Activated naive CD8-positive, alpha-beta T cell treated with anti-CD3 and anti-CD28 coated beads, Interleukin-2, amount 50 U/mL, for 24 hours (primary cell): ENCODE measurements at regions not wholly inside any gene's neighbourhood (a gene's known extent, or its start where the extent isn't known, plus 50 kb on each side); places are given as distances from the start of the nearest gene placed in this dataset.

Experiments
- ATAC-seq: fragments of 150-1000 bp; cut with Tn5 transposase; one replicate; pipeline ENCODE4 v1.10.0; 2021
- DNase-seq: peaks from one replicate; pipeline ENCODE4 v3.0.0; 2021
- H3K27ac Mint-ChIP-seq: one replicate; pipeline ENCODE4 v1.8.0; 2021; ENCODE audit warnings: mild to moderate bottlenecking, mixed read lengths
- H3K27me3 Mint-ChIP-seq: one replicate; pipeline ENCODE4 v1.8.0; 2021; ENCODE audit warnings: mixed read lengths
- H3K36me3 Mint-ChIP-seq: one replicate; pipeline ENCODE4 v1.8.0; 2021; ENCODE audit warnings: low read depth, mixed read lengths
- H3K4me1 Mint-ChIP-seq: one replicate; pipeline ENCODE4 v1.8.0; 2021; ENCODE audit warnings: mixed read lengths
- H3K4me3 Mint-ChIP-seq: one replicate; pipeline ENCODE4 v1.8.0; 2021; ENCODE audit warnings: mild to moderate bottlenecking, moderate library complexity, mixed read lengths
- H3K9me3 Mint-ChIP-seq: one replicate; pipeline ENCODE4 v1.8.0; 2021; ENCODE audit warnings: mixed read lengths

DNA sequence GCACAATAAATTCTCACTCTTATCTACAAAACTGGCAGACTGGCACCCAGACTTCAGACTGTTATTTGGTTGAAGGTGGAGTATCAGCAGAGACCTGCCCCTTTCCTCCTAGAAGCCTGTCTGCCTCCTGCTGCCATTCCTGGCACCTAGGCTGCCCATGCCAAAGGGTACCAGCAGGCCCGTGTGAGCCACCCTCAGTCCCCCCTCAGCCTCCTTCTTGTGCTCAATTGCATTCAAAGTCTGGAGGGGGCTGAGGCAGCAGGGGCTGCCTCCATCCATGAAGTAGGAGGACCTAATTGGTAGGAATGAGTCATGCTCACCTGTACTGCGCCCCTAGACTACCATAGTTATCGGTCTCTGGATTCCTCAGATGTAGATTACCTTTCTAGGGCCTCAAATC lies 440.9 kb upstream of the GRM3 start:
- no peak overlapping the region for H3K4me3 Mint-ChIP-seq

GRCh38 chr7:86201767-86202166 lies 441.9 kb upstream of the GRM3 start:
- Mint-ChIP-seq H3K4me1 (no peaks in the 10 kb centered on the region), H3K9me3 (no peaks in the 10 kb centered on the region), H3K4me3 (no peak overlapping the region), H3K27ac (no peak overlapping the region), H3K27me3 (no peaks in the 10 kb centered on the region), H3K36me3 (no peaks in the 10 kb centered on the region)
- ATAC-seq (no peak), DNase-seq (no peak)

More for the DNA sequence above, 440.9 kb upstream of the GRM3 start:
- H3K27ac Mint-ChIP-seq = no peak overlapping the region
- H3K9me3 Mint-ChIP-seq = no peaks in the 10 kb centered on the region
- no peaks in the 10 kb centered on the region for H3K4me1 Mint-ChIP-seq
- DNase-seq = no peak
- H3K36me3 Mint-ChIP-seq = no peaks in the 10 kb centered on the region
- H3K27me3 Mint-ChIP-seq = no peaks in the 10 kb centered on the region
- no peak for ATAC-seq

- no peak overlapping the region for H3K27ac Mint-ChIP-seq
- no peaks in the 10 kb centered on the region for H3K27me3 Mint-ChIP-seq
- no peaks in the 10 kb centered on the region for H3K4me1 Mint-ChIP-seq
- H3K4me3 Mint-ChIP-seq = no peak overlapping the region
- no peaks in the 10 kb centered on the region for H3K36me3 Mint-ChIP-seq
- no peaks in the 10 kb centered on the region for H3K9me3 Mint-ChIP-seq
- ATAC-seq (no peak), DNase-seq (no peak)
Measured at GRCh38 chr7:86199881-86200614, 443.7 kb upstream of the GRM3 start.

DNA sequence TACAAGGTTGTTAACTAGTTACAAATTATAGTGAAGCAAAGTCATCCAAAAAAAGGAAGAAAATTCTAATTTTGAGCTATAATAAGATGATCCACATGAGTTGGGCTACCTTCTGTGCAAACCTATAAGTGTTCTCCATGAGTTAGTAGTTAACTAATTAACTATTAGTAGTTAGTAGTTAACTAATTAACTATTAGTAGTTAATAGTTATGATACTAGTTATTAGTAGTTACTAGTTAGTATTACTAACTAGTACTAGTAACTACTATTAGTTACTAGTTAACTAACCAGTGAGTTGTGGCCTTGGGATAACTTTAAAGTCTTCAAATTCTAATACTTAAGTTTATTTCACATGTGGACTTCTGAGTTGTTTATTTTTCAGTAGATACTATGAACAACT lies 453.4 kb upstream of the GRM3 start:
- Mint-ChIP-seq H3K9me3 (peaks cover 6% of the 10 kb centered on the region), H3K27ac (no peak overlapping the region), H3K4me1 (no peaks in the 10 kb centered on the region), H3K27me3 (no peaks in the 10 kb centered on the region), H3K4me3 (no peak overlapping the region), H3K36me3 (no peaks in the 10 kb centered on the region)
- ATAC-seq = no peak
- DNase-seq = no peak

DNA sequence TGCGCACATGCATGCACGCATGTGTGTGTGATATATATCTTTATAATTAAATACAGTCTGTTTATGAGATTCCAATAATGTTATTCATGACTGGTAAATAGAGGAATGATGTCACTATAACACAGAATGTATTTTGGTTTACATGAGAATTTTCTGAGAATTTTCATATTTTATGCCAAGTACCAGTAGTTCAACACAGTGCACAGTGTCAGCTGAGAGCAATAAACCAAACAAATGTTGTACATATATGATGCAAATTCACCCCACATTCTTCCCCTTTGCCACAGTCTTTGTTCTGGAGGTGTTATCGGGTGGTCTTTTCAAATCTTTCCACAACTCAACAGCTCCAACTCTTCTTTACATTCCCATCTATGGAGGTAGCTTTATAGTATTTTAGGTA lies 462.2 kb upstream of the GRM3 start:
- DNase-seq (no peak), ATAC-seq (no peak)
- H3K27me3 Mint-ChIP-seq = no peaks in the 10 kb centered on the region
- H3K27ac Mint-ChIP-seq = no peak overlapping the region
- no peak overlapping the region for H3K4me3 Mint-ChIP-seq
- H3K9me3 Mint-ChIP-seq = peaks cover 4% of the 10 kb centered on the region
- no peaks in the 10 kb centered on the region for H3K4me1 Mint-ChIP-seq
- H3K36me3 Mint-ChIP-seq = no peaks in the 10 kb centered on the region

DNA sequence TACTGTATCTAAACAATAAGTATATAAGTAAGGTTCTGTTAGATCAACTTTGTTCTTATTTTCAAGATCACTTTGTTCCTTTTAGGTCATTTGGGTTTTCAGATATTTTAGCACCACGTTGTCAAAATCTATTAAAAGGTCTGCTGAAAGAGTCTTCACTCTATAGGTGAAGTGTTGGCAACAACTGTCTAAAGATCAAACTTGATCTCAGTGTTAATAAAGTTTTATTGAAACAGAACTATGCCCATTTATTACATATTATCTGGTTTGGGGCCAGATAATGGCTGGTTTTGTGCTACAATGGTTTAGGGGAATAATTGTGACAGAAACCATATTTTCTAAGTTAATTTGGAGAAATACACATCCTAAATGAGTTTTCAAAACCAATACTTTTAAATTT lies 478.9 kb upstream of the GRM3 start:
- Mint-ChIP-seq H3K9me3 (peaks cover 9% of the 10 kb centered on the region), H3K27me3 (no peaks in the 10 kb centered on the region), H3K27ac (no peak overlapping the region), H3K4me3 (no peak overlapping the region), H3K4me1 (no peaks in the 10 kb centered on the region), H3K36me3 (no peaks in the 10 kb centered on the region)
- DNase-seq (no peak), ATAC-seq (no peak)

- no peak for ATAC-seq
- Mint-ChIP-seq H3K36me3 (no peaks in the 10 kb centered on the region), H3K9me3 (peaks cover 11% of the 10 kb centered on the region), H3K4me1 (no peaks in the 10 kb centered on the region), H3K27ac (no peak overlapping the region), H3K4me3 (no peak overlapping the region), H3K27me3 (no peaks in the 10 kb centered on the region)
- no peak for DNase-seq
Measured at GRCh38 chr7:86158111-86158510, 485.6 kb upstream of the GRM3 start.

DNA sequence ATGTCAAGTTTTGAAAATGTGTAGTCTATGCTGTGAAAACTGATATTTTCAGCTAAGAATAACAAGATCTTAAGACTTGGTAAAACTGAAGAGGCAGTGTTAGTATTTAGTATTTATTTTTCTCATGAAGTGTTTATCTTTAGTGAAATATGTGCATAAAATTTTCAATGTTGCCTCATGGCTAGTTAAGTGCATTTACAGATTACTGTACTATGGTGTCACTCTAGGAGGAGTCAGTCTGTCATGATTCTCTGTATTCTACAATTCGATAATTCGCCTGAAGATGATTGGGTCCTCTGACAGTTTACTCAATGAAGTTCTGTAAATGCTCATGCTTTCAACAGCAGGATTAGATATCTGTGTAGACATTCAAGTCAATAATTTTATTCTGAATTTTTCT lies 488.1 kb upstream of the GRM3 start:
- H3K4me1 Mint-ChIP-seq = no peaks in the 10 kb centered on the region
- no peak for ATAC-seq
- no peak overlapping the region for H3K27ac Mint-ChIP-seq
- H3K36me3 Mint-ChIP-seq = no peaks in the 10 kb centered on the region
- peaks cover 5% of the 10 kb centered on the region for H3K9me3 Mint-ChIP-seq
- H3K4me3 Mint-ChIP-seq = no peak overlapping the region
- H3K27me3 Mint-ChIP-seq = no peaks in the 10 kb centered on the region
- no peak for DNase-seq

- Mint-ChIP-seq H3K27ac (no peak overlapping the region), H3K36me3 (no peaks in the 10 kb centered on the region), H3K9me3 (no peaks in the 10 kb centered on the region), H3K4me3 (no peak overlapping the region), H3K4me1 (no peaks in the 10 kb centered on the region), H3K27me3 (no peaks in the 10 kb centered on the region)
- no peak for ATAC-seq
- no peak for DNase-seq
Measured at GRCh38 chr7:86152926-86153325, 490.8 kb upstream of the GRM3 start.

DNA sequence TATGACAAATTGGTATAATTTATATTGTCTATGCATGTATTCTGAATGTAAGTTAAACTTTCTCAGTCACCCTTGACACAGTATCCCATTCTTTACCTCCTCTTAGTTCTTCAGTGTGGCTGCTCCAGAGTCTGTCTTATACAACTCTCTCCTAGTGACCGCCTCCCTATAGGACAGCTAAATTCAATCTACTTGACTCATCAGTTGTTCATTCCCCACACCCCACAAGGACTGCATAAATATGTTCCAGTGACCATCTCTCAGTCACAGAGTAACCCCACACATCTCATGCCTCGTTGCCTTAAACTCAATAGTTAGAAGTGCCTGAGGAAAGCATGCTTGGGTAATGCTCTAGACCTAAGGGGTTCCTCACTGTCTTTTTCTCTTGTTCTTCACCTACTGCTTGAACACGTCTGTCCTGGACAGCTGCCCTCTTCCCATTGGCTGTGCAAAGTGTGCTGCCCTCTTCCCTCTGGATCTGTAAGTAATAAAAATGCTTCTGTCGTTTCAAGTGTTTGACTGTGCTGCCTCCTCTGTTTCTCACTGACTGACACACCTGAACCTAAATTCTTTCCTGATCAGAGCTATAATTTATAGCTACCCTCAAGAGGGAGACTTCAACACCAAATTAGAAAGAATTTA lies 494.6 kb upstream of the GRM3 start:
- no peaks in the 10 kb centered on the region for H3K36me3 Mint-ChIP-seq
- no peak for ATAC-seq

DNA sequence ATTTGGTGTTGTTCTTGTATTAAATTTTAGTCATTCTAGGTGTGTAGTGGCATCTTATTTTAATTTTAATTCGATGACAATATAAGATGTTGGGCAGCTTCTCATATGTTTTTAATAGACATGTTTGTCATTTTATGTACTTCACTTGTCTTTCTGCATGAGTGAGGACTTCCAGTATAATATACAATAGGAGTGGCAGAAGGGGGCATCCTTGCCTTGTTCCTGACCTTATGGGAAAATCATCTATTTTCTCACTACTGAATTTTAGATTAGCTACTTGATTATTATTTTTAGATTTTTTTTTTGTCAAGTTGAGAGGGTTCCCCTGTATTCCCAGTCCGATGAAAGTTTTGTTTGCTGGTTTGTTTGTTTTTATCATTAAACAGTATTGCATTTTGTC lies 495.2 kb upstream of the GRM3 start:
- Mint-ChIP-seq H3K27me3 (no peaks in the 10 kb centered on the region), H3K4me1 (no peaks in the 10 kb centered on the region), H3K27ac (no peak overlapping the region), H3K9me3 (peaks cover 11% of the 10 kb centered on the region), H3K4me3 (no peak overlapping the region), H3K36me3 (no peaks in the 10 kb centered on the region)
- ATAC-seq = no peak
- no peak for DNase-seq

More for the DNA sequence above, 494.6 kb upstream of the GRM3 start:
- peaks cover 11% of the 10 kb centered on the region for H3K9me3 Mint-ChIP-seq
- no peaks in the 10 kb centered on the region for H3K27me3 Mint-ChIP-seq
- no peak overlapping the region for H3K4me3 Mint-ChIP-seq
- no peak overlapping the region for H3K27ac Mint-ChIP-seq
- DNase-seq = no peak
- H3K4me1 Mint-ChIP-seq = no peaks in the 10 kb centered on the region

DNA sequence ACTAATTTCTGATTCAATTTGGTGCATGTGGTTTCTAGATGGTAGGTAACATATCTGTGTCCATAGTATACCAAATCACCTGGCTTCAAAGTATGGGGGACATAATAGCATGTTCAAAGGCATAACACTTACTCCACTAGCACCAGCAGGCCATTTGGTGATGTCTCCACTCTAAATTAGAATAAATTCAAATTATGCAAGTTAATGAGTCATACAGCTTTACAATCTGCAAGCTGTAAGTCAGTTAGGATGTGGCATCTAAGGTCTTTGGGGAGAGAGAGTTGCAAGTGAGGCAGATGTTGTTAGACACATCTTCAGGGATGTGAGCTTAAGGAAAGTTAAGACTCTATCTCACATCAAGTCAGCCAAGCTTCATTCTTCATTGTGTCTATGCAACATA lies 506.4 kb upstream of the GRM3 start:
- DNase-seq = no peak
- Mint-ChIP-seq H3K9me3 (peaks cover 5% of the 10 kb centered on the region), H3K36me3 (no peaks in the 10 kb centered on the region), H3K27ac (no peak overlapping the region), H3K4me3 (no peak overlapping the region), H3K27me3 (no peaks in the 10 kb centered on the region), H3K4me1 (no peaks in the 10 kb centered on the region)
- ATAC-seq = no peak

- no peaks in the 10 kb centered on the region for H3K27me3 Mint-ChIP-seq
- peaks cover 20% of the 10 kb centered on the region for H3K9me3 Mint-ChIP-seq
- no peaks in the 10 kb centered on the region for H3K4me1 Mint-ChIP-seq
- H3K27ac Mint-ChIP-seq = no peak overlapping the region
- no peak for ATAC-seq
- no peak overlapping the region for H3K4me3 Mint-ChIP-seq
- H3K36me3 Mint-ChIP-seq = no peaks in the 10 kb centered on the region
- DNase-seq = no peak
Measured at GRCh38 chr7:86130268-86130667, 513.4 kb upstream of the GRM3 start.

- H3K36me3 Mint-ChIP-seq = no peaks in the 10 kb centered on the region
- ATAC-seq (no peak), DNase-seq (no peak)
- no peak overlapping the region for H3K27ac Mint-ChIP-seq
- H3K27me3 Mint-ChIP-seq = no peaks in the 10 kb centered on the region
- no peak overlapping the region for H3K4me3 Mint-ChIP-seq
- H3K4me1 Mint-ChIP-seq = no peaks in the 10 kb centered on the region
- peaks cover 11% of the 10 kb centered on the region for H3K9me3 Mint-ChIP-seq
Measured at GRCh38 chr7:86123476-86123875, 520.2 kb upstream of the GRM3 start.

DNA sequence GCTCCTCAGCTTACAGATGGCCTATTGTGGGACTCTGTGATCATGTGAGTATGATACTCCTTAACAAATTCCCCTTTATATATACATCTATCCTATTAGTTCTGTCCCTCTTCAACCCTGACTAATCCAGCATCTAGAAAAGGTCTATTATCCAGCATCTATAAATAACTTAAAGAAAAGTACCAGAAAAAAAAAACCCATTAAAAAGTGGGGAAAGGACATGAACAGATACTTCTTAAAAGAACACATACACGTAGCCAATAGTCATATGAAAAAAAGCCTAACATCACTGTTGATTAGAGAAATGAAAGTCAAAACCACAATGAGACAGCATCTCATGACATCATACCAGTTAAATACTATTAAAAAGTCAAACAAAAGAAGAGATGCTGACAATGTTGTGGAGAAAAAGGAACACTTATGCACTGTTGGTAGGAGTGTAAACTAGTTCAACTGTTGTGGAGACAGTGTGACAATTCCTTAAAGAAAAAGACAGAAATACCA lies 549.5 kb upstream of the GRM3 start:
- no peak for DNase-seq
- no peaks in the 10 kb centered on the region for H3K36me3 Mint-ChIP-seq
- H3K27ac Mint-ChIP-seq = no peak overlapping the region
- no peak for ATAC-seq
- no peak overlapping the region for H3K4me3 Mint-ChIP-seq
- H3K27me3 Mint-ChIP-seq = no peaks in the 10 kb centered on the region
- H3K9me3 Mint-ChIP-seq = peaks cover 12% of the 10 kb centered on the region
- no peaks in the 10 kb centered on the region for H3K4me1 Mint-ChIP-seq
